Activated CD4-positive, alpha-beta memory T cell treated with anti-CD3 and anti-CD28 coated beads, Interleukin-2, amount 10 ng/mL, durations not matched to agents 7 days and 5 days (primary cell): ENCODE measurements at regions not wholly inside any gene's neighbourhood (a gene's known extent, or its start where the extent isn't known, plus 50 kb on each side); places are given as distances from the start of the nearest gene placed in this dataset.

Source experiments
- CTCF ChIA-PET: fragments of 350-600 bp; sonication (Branson Sonifier 250); formaldehyde crosslinking; loops from one replicate; lab custom pipeline; 2021; ENCODE audit warnings: antibody characterized with exemption, inconsistent platforms; lab: Charles Lee
- POLR2A ChIA-PET: fragments of 350-600 bp; sonication (Branson Sonifier 250); formaldehyde crosslinking; loops from one replicate; lab custom pipeline; 2021; ENCODE audit warnings: antibody characterized with exemption; lab: Charles Lee
- DNase-seq: peaks from one replicate; pipeline ENCODE4 v3.0.0-alpha.2; 2020
- H3K27ac Mint-ChIP-seq: one replicate; pipeline ENCODE4 v1.8.0; 2021; ENCODE audit warnings: mild to moderate bottlenecking, mixed read lengths
- H3K27me3 Mint-ChIP-seq: one replicate; pipeline ENCODE4 v1.8.0; 2021; ENCODE audit warnings: mixed read lengths
- H3K36me3 Mint-ChIP-seq: one replicate; pipeline ENCODE4 v1.8.0; 2021; ENCODE audit warnings: low read depth, mixed read lengths
- H3K4me1 Mint-ChIP-seq: one replicate; pipeline ENCODE4 v1.8.0; 2021; ENCODE audit warnings: mixed read lengths
- H3K4me3 Mint-ChIP-seq: one replicate; pipeline ENCODE4 v1.8.0; 2021; ENCODE audit warnings: mild to moderate bottlenecking, mixed read lengths
- H3K9me3 Mint-ChIP-seq: one replicate; pipeline ENCODE4 v1.8.0; 2021; ENCODE audit warnings: mixed read lengths

DNA sequence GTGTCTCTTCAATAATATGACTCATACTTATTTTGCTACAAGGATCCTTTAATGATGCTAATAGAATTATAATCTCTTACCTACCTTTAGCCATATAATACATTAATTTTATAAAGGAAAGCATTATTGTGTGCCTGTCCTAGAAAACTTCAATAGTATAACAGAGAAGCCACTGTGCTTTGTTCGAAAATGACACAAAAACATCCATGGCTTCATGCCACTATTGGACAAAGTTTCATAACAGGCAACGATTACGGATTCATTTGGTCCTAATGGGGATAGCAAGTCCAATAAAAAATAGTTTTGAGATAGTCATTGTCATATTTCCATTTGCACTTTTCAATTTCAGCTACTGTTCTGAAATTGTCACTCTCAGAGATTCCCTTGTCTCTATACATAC is 52.5 kb upstream of the CCDC150 start:
- peaks cover 3% of the 10 kb centered on the region for H3K9me3 Mint-ChIP-seq
- H3K4me1 Mint-ChIP-seq: peaks cover 1% of the 10 kb centered on the region
- no peak overlapping the region for H3K27ac Mint-ChIP-seq
- no peak for DNase-seq
- ChIA-PET CTCF (no interaction called here), POLR2A (no interaction called here)
- no peak overlapping the region for H3K4me3 Mint-ChIP-seq
- peaks cover 65% of the 10 kb centered on the region for H3K27me3 Mint-ChIP-seq
- no peaks in the 10 kb centered on the region for H3K36me3 Mint-ChIP-seq

DNA sequence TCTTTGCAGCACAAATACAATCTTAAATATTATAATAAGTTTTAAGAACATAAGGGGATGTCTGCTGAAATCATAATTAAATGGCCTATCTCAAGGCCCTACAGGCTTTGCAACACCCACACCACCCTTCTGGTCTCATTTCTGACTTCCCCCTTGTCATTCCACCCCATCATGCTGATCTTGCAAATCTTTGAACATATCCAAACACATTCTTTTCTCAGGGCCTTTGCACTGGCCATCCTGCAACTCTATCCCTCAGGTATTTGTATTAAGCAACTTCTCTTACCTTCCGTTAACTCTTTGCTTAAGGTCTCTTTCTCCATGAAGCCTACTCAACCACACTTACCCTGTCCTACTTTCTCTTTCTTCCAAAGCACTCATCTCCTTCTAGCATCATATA is 51.8 kb upstream of the CCDC150 start:
- Mint-ChIP-seq H3K9me3 (peaks cover 3% of the 10 kb centered on the region), H3K27me3 (peaks cover 65% of the 10 kb centered on the region), H3K4me3 (no peak overlapping the region), H3K36me3 (no peaks in the 10 kb centered on the region), H3K4me1 (peaks cover 6% of the 10 kb centered on the region), H3K27ac (no peak overlapping the region)
- ChIA-PET POLR2A (no interaction called here), CTCF (no interaction called here)
- no peak for DNase-seq

DNA sequence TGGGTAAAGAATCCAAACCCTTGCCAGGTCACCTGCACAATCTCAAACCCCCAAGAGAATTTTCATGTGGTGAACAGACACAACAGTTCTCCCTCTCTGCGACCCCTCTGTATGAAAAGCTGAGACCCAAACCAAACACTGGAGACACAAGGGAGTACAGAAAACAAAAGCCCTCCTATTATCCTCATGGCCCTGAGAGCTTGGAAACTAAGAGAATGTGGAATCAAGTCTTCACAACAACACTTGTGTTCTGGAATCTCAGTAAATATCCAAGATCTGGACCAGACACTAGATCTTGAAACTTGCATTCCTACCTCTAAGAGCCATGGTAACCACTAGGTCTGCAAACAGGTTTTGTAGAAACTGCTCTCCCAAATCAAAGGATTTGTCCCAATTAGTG is 50.1 kb upstream of the CCDC150 start:
- ChIA-PET CTCF (no interaction called here), POLR2A (no interaction called here)
- DNase-seq: no peak
- Mint-ChIP-seq H3K27me3 (peaks cover 68% of the 10 kb centered on the region), H3K4me3 (no peak overlapping the region), H3K4me1 (peaks cover 10% of the 10 kb centered on the region), H3K9me3 (peaks cover 3% of the 10 kb centered on the region), H3K27ac (no peak overlapping the region), H3K36me3 (no peaks in the 10 kb centered on the region)
